ENCODE measurements at regions not wholly inside any gene's neighbourhood (a gene's known extent, or its start where the extent isn't known, plus 50 kb on each side); places are given as distances from the start of the nearest gene placed in this dataset.

GRCh38 chr12:63400718-63401117 lies 249.7 kb upstream of the AVPR1A start:
- Histone ChIP-seq H3K4me2 (ENCODE audit: insufficient read depth, low read length) (no peak overlapping the region), H3K79me2 (ENCODE audit: control insufficient read depth, insufficient read depth, low read length) (no peaks in the 10 kb centered on the region), H3K9me1 (replicated peaks; ENCODE audit: control insufficient read depth, extremely low read depth, insufficient read depth, low read length) (no peaks in the 10 kb centered on the region), H3K27me3 (ENCODE audit: control insufficient read depth in 2 of 2, insufficient read depth in 2 of 2, low read length in 2 of 2) (no peaks in the 10 kb centered on the region), H2AFZ (ENCODE audit: low read depth, low read length) (peak overlapping the region; percentile 45), H3K36me3 (ENCODE audit: control insufficient read depth in 2 of 2, extremely low read depth in 1 of 2, insufficient read depth in 2 of 2, low read length in 2 of 2) (no peaks in the 10 kb centered on the region), H3K9ac (replicated peaks; ENCODE audit: extremely low read depth, insufficient read depth, low read length) (peak overlapping the region; percentile 53), H4K20me1 (replicated peaks; ENCODE audit: control insufficient read depth, extremely low read depth, insufficient read depth, low read length) (no peaks in the 10 kb centered on the region), H3K4me1 (ENCODE audit: control insufficient read depth, extremely low read depth, insufficient read depth, low read length) (peaks cover 15% of the 10 kb centered on the region), H3K4me3 (replicated peaks in 1 of 3; ENCODE audit: insufficient read depth in 1 of 3, low read depth in 1 of 3, low read length in 3 of 3) (no peak overlapping the region), H3K27ac (ENCODE audit: insufficient read depth, low read depth, low read length) (peak overlapping the region; percentile 78), H3K9me3 (replicated peaks; ENCODE audit: control insufficient read depth, insufficient read depth, low read length) (no peaks in the 10 kb centered on the region)
- ChIA-PET CTCF (interaction anchor here (1.0 kb wide), 1 partner anchor 20 kb away, joined by 5 read pairs; no protein-coding TSS in a partner anchor), POLR2A (interaction anchor here (1.0 kb wide), 1 partner anchor 10 kb away, joined by 5 read pairs; no protein-coding TSS in a partner anchor)
- BruUV-seq (replicated peaks): no TSS peak
- FAIRE-seq (peak; percentile 91), DNase-seq (ENCODE audit: low read depth, low spot score) (peak; percentile 95)
- dilution Hi-C loops (cut with MboI; ENCODE audit: extremely low pct_ligation_motif_present, low sequenced_read_pairs): no loop called here
- intact Hi-C loops (cut with micrococcal nuclease): loop anchor here (1.0 kb wide), 3 partner anchors 10 to 106 kb away; no protein-coding TSS in a partner anchor
- TF ChIP-seq POLR2AphosphoS5 (IDR thresholded peaks at IDR 0.05; ENCODE audit: insufficient read depth, low read depth, low read length): peak; percentile 69
- no peak for TF ChIP-seq EZH2 (IDR thresholded peaks at IDR 0.05; ENCODE audit: borderline replicate concordance, low read depth, low read length, severe bottlenecking)
- peak; percentile 83 for TF ChIP-seq JUN (IDR thresholded peaks at IDR 0.05; ENCODE audit: borderline replicate concordance, insufficient read depth, insufficient read length, low read depth)
- TF ChIP-seq POLR2A (IDR thresholded peaks at IDR 0.05; ENCODE audit: low read depth, low read length): peak; percentile 61
- peak; percentile 84 for TF ChIP-seq FOS (IDR thresholded peaks at IDR 0.05; ENCODE audit: borderline replicate concordance, insufficient read depth, low read length)

GRCh38 chr12:63400318-63400717 lies 249.3 kb upstream of the AVPR1A start:
- H3K36me3 ChIP-seq (ENCODE audit: control insufficient read depth in 2 of 2, extremely low read depth in 1 of 2, insufficient read depth in 2 of 2, low read length in 2 of 2): no peaks in the 10 kb centered on the region
- H3K27me3 ChIP-seq (ENCODE audit: control insufficient read depth in 2 of 2, insufficient read depth in 2 of 2, low read length in 2 of 2): no peaks in the 10 kb centered on the region
- no peaks in the 10 kb centered on the region for H3K9me3 ChIP-seq (replicated peaks; ENCODE audit: control insufficient read depth, insufficient read depth, low read length)
- H4K20me1 ChIP-seq (replicated peaks; ENCODE audit: control insufficient read depth, extremely low read depth, insufficient read depth, low read length): no peaks in the 10 kb centered on the region
- CTCF ChIA-PET: interaction anchor here (1.0 kb wide), 1 partner anchor 20 kb away, joined by 5 read pairs; no protein-coding TSS in a partner anchor
- H3K79me2 ChIP-seq (ENCODE audit: control insufficient read depth, insufficient read depth, low read length): no peaks in the 10 kb centered on the region
- intact Hi-C loops (cut with micrococcal nuclease) (loop anchor here (1.0 kb wide), 2 partner anchors 10 to 106 kb away; no protein-coding TSS in a partner anchor), dilution Hi-C loops (cut with MboI; ENCODE audit: extremely low pct_ligation_motif_present, low sequenced_read_pairs) (no loop called here)
- TSS peak; percentile 59 for BruUV-seq (replicated peaks)
- POLR2A ChIA-PET: interaction anchor here (1.0 kb wide), 1 partner anchor 10 kb away, joined by 5 read pairs; no protein-coding TSS in a partner anchor
- DNase-seq (ENCODE audit: low read depth, low spot score) (no peak), FAIRE-seq (no peak)
- peak overlapping the region; percentile 45 for H2AFZ ChIP-seq (ENCODE audit: low read depth, low read length)
- H3K4me1 ChIP-seq (ENCODE audit: control insufficient read depth, extremely low read depth, insufficient read depth, low read length): peaks cover 15% of the 10 kb centered on the region
- H3K4me2 ChIP-seq (ENCODE audit: insufficient read depth, low read length): no peak overlapping the region
- no peak overlapping the region for H3K4me3 ChIP-seq (replicated peaks in 1 of 3; ENCODE audit: insufficient read depth in 1 of 3, low read depth in 1 of 3, low read length in 3 of 3)
- TF ChIP-seq FOS (IDR thresholded peaks at IDR 0.05; ENCODE audit: borderline replicate concordance, insufficient read depth, low read length) (no peak), GATA2 (IDR thresholded peaks at IDR 0.05; ENCODE audit: insufficient read depth, insufficient read length, low read depth, low read length) (no peak), JUN (IDR thresholded peaks at IDR 0.05; ENCODE audit: borderline replicate concordance, insufficient read depth, insufficient read length, low read depth) (no peak), POLR2AphosphoS5 (IDR thresholded peaks at IDR 0.05; ENCODE audit: insufficient read depth, low read depth, low read length) (no peak), CTCF (IDR thresholded peaks at IDR 0.05; ENCODE audit: extremely low read depth in 1 of 2, insufficient read depth in 1 of 2, low read depth in 1 of 2, low read length in 2 of 2) (no peak), MAX (IDR thresholded peaks at IDR 0.05; ENCODE audit: insufficient read depth, insufficient read length) (no peak), EZH2 (IDR thresholded peaks at IDR 0.05; ENCODE audit: borderline replicate concordance, low read depth, low read length, severe bottlenecking) (no peak), POLR2A (IDR thresholded peaks at IDR 0.05; ENCODE audit: low read depth, low read length) (no peak), MYC (IDR thresholded peaks at IDR 0.05; ENCODE audit: low read depth, low read length) (no peak)
- peak overlapping the region; percentile 78 for H3K27ac ChIP-seq (ENCODE audit: insufficient read depth, low read depth, low read length)
- no peaks in the 10 kb centered on the region for H3K9me1 ChIP-seq (replicated peaks; ENCODE audit: control insufficient read depth, extremely low read depth, insufficient read depth, low read length)
- peak overlapping the region; percentile 12 for H3K9ac ChIP-seq (replicated peaks; ENCODE audit: extremely low read depth, insufficient read depth, low read length)

Data from endothelial cell of umbilical vein (primary cell).